WERI-Rb-1 (cell line): ENCODE measurements at regions not wholly inside any gene's neighbourhood (a gene's known extent, or its start where the extent isn't known, plus 50 kb on each side); places are given as distances from the start of the nearest gene placed in this dataset.

Experiments
- DNase-seq: peaks from one replicate; pipeline ENCODE4 v3.0.0-alpha.2; 2020
- H3K27ac ChIP-seq: fragments of 250-450 bp; sonication (Bioruptor Pico); 2 replicates; pipeline ENCODE4 v1.5.1; 2020; ENCODE audit warnings: mild to moderate bottlenecking, moderate library complexity
- H3K27me3 ChIP-seq: fragments of 250-450 bp; sonication (Bioruptor Pico); 2 replicates; pipeline ENCODE4 v1.5.1; 2021; ENCODE audit warnings: mild to moderate bottlenecking, low read depth, moderate library complexity; ENCODE audit not compliant: insufficient read depth, severe bottlenecking
- H3K36me3 ChIP-seq: fragments of 250-450 bp; sonication (Bioruptor Pico); 2 replicates; pipeline ENCODE4 v1.5.1; 2020; ENCODE audit warnings: mild to moderate bottlenecking, moderate library complexity
- H3K4me3 ChIP-seq: 2 replicates; pipeline ENCODE4 v1.5.1; 2011; ENCODE audit warnings: low read depth, mild to moderate bottlenecking, control low read depth, low read length
- H3K9me3 ChIP-seq: fragments of 250-450 bp; sonication (Bioruptor Pico); 2 replicates; pipeline ENCODE4 v1.5.1; 2021; ENCODE audit warnings: mild to moderate bottlenecking, moderate library complexity; ENCODE audit not compliant: severe bottlenecking
- CTCF ChIP-seq: IDR thresholded peaks from 2 replicates; pipeline ENCODE4 v1.5.1; 2011; ENCODE audit warnings: low read depth, mild to moderate bottlenecking, control low read depth, inconsistent platforms, low read length

- Histone ChIP-seq H3K4me3 (no peak overlapping the region), H3K27me3 (no peaks in the 10 kb centered on the region), H3K9me3 (no peaks in the 10 kb centered on the region), H3K27ac (no peak overlapping the region), H3K36me3 (no peaks in the 10 kb centered on the region)
- no peak for DNase-seq
- TF ChIP-seq CTCF = no peak
Observed at GRCh38 chr1:93770640-93771039, 89.0 kb upstream of the BCAR3 start.

- no peak overlapping the region for H3K27ac ChIP-seq
- no peaks in the 10 kb centered on the region for H3K36me3 ChIP-seq
- H3K27me3 ChIP-seq = no peaks in the 10 kb centered on the region
- TF ChIP-seq CTCF = no peak
- DNase-seq = peak; percentile 53
- H3K4me3 ChIP-seq = no peak overlapping the region
- H3K9me3 ChIP-seq = no peaks in the 10 kb centered on the region
Observed at GRCh38 chr1:93769777-93770176, 88.1 kb upstream of the BCAR3 start.

GRCh38 chr1:93768380-93768863 is 86.8 kb upstream of the BCAR3 start:
- no peaks in the 10 kb centered on the region for H3K36me3 ChIP-seq
- no peaks in the 10 kb centered on the region for H3K27me3 ChIP-seq
- no peak for DNase-seq
- TF ChIP-seq CTCF = no peak
- H3K4me3 ChIP-seq = no peak overlapping the region
- no peaks in the 10 kb centered on the region for H3K9me3 ChIP-seq
- no peak overlapping the region for H3K27ac ChIP-seq

GRCh38 chr1:93766451-93766850 is 84.8 kb upstream of the BCAR3 start:
- Histone ChIP-seq H3K36me3 (no peaks in the 10 kb centered on the region), H3K27ac (no peak overlapping the region), H3K4me3 (no peak overlapping the region), H3K9me3 (no peaks in the 10 kb centered on the region), H3K27me3 (no peaks in the 10 kb centered on the region)
- TF ChIP-seq CTCF = no peak
- no peak for DNase-seq

- H3K27me3 ChIP-seq = no peaks in the 10 kb centered on the region
- no peak for TF ChIP-seq CTCF
- no peaks in the 10 kb centered on the region for H3K9me3 ChIP-seq
- H3K36me3 ChIP-seq = no peaks in the 10 kb centered on the region
- H3K27ac ChIP-seq = no peak overlapping the region
- no peak overlapping the region for H3K4me3 ChIP-seq
- no peak for DNase-seq
Observed at GRCh38 chr1:93765099-93765498, 83.5 kb upstream of the BCAR3 start.

GRCh38 chr1:93764366-93764750 is 82.7 kb upstream of the BCAR3 start:
- Histone ChIP-seq H3K27ac (no peak overlapping the region), H3K36me3 (no peaks in the 10 kb centered on the region), H3K4me3 (no peak overlapping the region), H3K9me3 (no peaks in the 10 kb centered on the region), H3K27me3 (no peaks in the 10 kb centered on the region)
- DNase-seq = no peak
- TF ChIP-seq CTCF = no peak
